ENCODE measurements at regions not wholly inside any gene's neighbourhood (a gene's known extent, or its start where the extent isn't known, plus 50 kb on each side); places are given as distances from the start of the nearest gene placed in this dataset.

- intact Hi-C loops (cut with DNase I) = loop anchor here (5.0 kb wide), 1 partner anchor 521 kb away; no protein-coding TSS in a partner anchor
- no peak overlapping the region for H3K27ac ChIP-seq
- H3K9me3 ChIP-seq = no peaks in the 10 kb centered on the region
- H3K4me3 ChIP-seq = no peak overlapping the region
- no peaks in the 10 kb centered on the region for H3K27me3 ChIP-seq
- no peaks in the 10 kb centered on the region for H3K4me1 ChIP-seq
- TF ChIP-seq CTCF (IDR thresholded peaks at IDR 0.05) = no peak
- no peaks in the 10 kb centered on the region for H3K36me3 ChIP-seq
- no peak for ATAC-seq
- no peak for DNase-seq
Observed at GRCh38 chr13:55566334-55566733, 1574.4 kb upstream of the PRR20A start.

GRCh38 chr13:55566779-55567178 lies 1573.9 kb upstream of the PRR20A start:
- no peak for TF ChIP-seq CTCF (IDR thresholded peaks at IDR 0.05)
- no peaks in the 10 kb centered on the region for H3K36me3 ChIP-seq

GRCh38 chr13:55567721-55568625 lies 1572.7 kb upstream of the PRR20A start:
- ATAC-seq = no peak
- intact Hi-C loops (cut with DNase I) = loop anchor here (5.0 kb wide), 1 partner anchor 519 kb away; no protein-coding TSS in a partner anchor
- Histone ChIP-seq H3K27ac (no peak overlapping the region), H3K36me3 (no peaks in the 10 kb centered on the region), H3K4me3 (no peak overlapping the region), H3K9me3 (no peaks in the 10 kb centered on the region), H3K27me3 (no peaks in the 10 kb centered on the region), H3K4me1 (no peaks in the 10 kb centered on the region)
- DNase-seq = no peak
- TF ChIP-seq CTCF (IDR thresholded peaks at IDR 0.05) = no peak

More at GRCh38 chr13:55566779-55567178, 1573.9 kb upstream of the PRR20A start:
- no peaks in the 10 kb centered on the region for H3K27me3 ChIP-seq
- intact Hi-C loops (cut with DNase I) = loop anchor here (5.0 kb wide), 1 partner anchor 521 kb away; no protein-coding TSS in a partner anchor
- ATAC-seq = no peak
- H3K27ac ChIP-seq = no peak overlapping the region
- no peak overlapping the region for H3K4me3 ChIP-seq
- H3K4me1 ChIP-seq = no peaks in the 10 kb centered on the region
- DNase-seq = no peak
- H3K9me3 ChIP-seq = no peaks in the 10 kb centered on the region

GRCh38 chr13:55569082-55569481 lies 1571.6 kb upstream of the PRR20A start:
- Histone ChIP-seq H3K36me3 (no peaks in the 10 kb centered on the region), H3K4me3 (no peak overlapping the region), H3K27me3 (no peaks in the 10 kb centered on the region), H3K27ac (no peak overlapping the region), H3K9me3 (no peaks in the 10 kb centered on the region), H3K4me1 (no peaks in the 10 kb centered on the region)
- no peak for DNase-seq
- no peak for ATAC-seq
- no peak for TF ChIP-seq CTCF (IDR thresholded peaks at IDR 0.05)
- intact Hi-C loops (cut with DNase I) = loop anchor here (5.0 kb wide), 1 partner anchor 518 kb away; no protein-coding TSS in a partner anchor

- Histone ChIP-seq H3K4me3 (no peak overlapping the region), H3K27ac (no peak overlapping the region), H3K27me3 (no peaks in the 10 kb centered on the region), H3K4me1 (no peaks in the 10 kb centered on the region), H3K9me3 (no peaks in the 10 kb centered on the region), H3K36me3 (no peaks in the 10 kb centered on the region)
- TF ChIP-seq CTCF (IDR thresholded peaks at IDR 0.05) = no peak
- intact Hi-C loops (cut with DNase I) = loop anchor here (5.0 kb wide), 1 partner anchor 518 kb away; no protein-coding TSS in a partner anchor
- DNase-seq (no peak), ATAC-seq (no peak)
Observed at GRCh38 chr13:55569514-55569913, 1571.2 kb upstream of the PRR20A start.

Measured in upper lobe of right lung (tissue), 1 donor.